AG04450 (cell line): ENCODE measurements at regions not wholly inside any gene's neighbourhood (a gene's known extent, or its start where the extent isn't known, plus 50 kb on each side); places are given as distances from the start of the nearest gene placed in this dataset.

Experiments
- CTCF ChIA-PET: fragments of 300-600, 350-600 bp; formaldehyde crosslinking; extraction: SDS; loops from one replicate; lab custom pipeline; 2022; ENCODE audit warnings: antibody characterized with exemption, inconsistent platforms; lab: Charles Lee
- POLR2A ChIA-PET: fragments of 350-600 bp; formaldehyde crosslinking; extraction: SDS; loops from one replicate; lab custom pipeline; 2021; ENCODE audit warnings: antibody characterized with exemption, inconsistent platforms; lab: Yijun Ruan, JAX
- DNase-seq: peaks from one replicate; pipeline ENCODE4 v3.0.0-alpha.2; 2011; ENCODE audit warnings: low read depth, low spot score
- H3K27ac ChIP-seq: one replicate; pipeline ENCODE4 v1.5.1; 2012; ENCODE audit warnings: low read depth, low read length, control low read depth
- H3K27me3 ChIP-seq: one replicate; pipeline ENCODE4 v1.6.0; 2012; ENCODE audit warnings: low read length; ENCODE audit not compliant: control insufficient read depth, insufficient read depth
- H3K4me3 ChIP-seq: 2 replicates; pipeline ENCODE4 v1.5.1; 2011; ENCODE audit warnings: mild to moderate bottlenecking, low read depth, low read length, control low read depth
- H3K9me3 ChIP-seq: 2 replicates; pipeline ENCODE4 v1.5.1; 2012; ENCODE audit warnings: low read length; ENCODE audit not compliant: control insufficient read depth, insufficient read depth
- CTCF ChIP-seq: IDR thresholded peaks from 2 replicates; pipeline ENCODE4 v1.5.1; 2011; ENCODE audit warnings: low read depth, low read length, control low read depth, inconsistent platforms

- Histone ChIP-seq H3K9me3 (no peaks in the 10 kb centered on the region), H3K27me3 (peaks cover 7% of the 10 kb centered on the region), H3K4me3 (no peak overlapping the region), H3K27ac (no peak overlapping the region)
- no peak for TF ChIP-seq CTCF
- no peak for DNase-seq
- ChIA-PET POLR2A (no interaction called here), CTCF (no interaction called here)
Observed at GRCh38 chr2:8289111-8289510, 392.7 kb upstream of the ID2 start.

GRCh38 chr2:8290771-8291352 is 391.0 kb upstream of the ID2 start:
- POLR2A ChIA-PET = no interaction called here
- Histone ChIP-seq H3K4me3 (no peak overlapping the region), H3K27ac (no peak overlapping the region), H3K9me3 (no peaks in the 10 kb centered on the region), H3K27me3 (peaks cover 7% of the 10 kb centered on the region)
- CTCF ChIA-PET = no interaction called here
- DNase-seq = no peak
- TF ChIP-seq CTCF = no peak

GRCh38 chr2:8296306-8296705 is 385.6 kb upstream of the ID2 start:
- Histone ChIP-seq H3K27me3 (peaks cover 15% of the 10 kb centered on the region), H3K27ac (no peak overlapping the region), H3K9me3 (peaks cover 3% of the 10 kb centered on the region; the same call in 1 of the 2 replicates), H3K4me3 (no peak overlapping the region)
- TF ChIP-seq CTCF = no peak
- ChIA-PET POLR2A (no interaction called here), CTCF (no interaction called here)
- no peak for DNase-seq

GRCh38 chr2:8297376-8298231 is 384.3 kb upstream of the ID2 start:
- H3K27me3 ChIP-seq = peaks cover 15% of the 10 kb centered on the region
- CTCF ChIA-PET = no interaction called here

More at GRCh38 chr2:8297376-8298231, 384.3 kb upstream of the ID2 start:
- POLR2A ChIA-PET = no interaction called here
- no peak for TF ChIP-seq CTCF
- Histone ChIP-seq H3K9me3 (peaks cover 9% of the 10 kb centered on the region; the same call in 1 of the 2 replicates), H3K27ac (no peak overlapping the region), H3K4me3 (no peak overlapping the region)
- DNase-seq = no peak
